SK-N-SH treated with all-trans-retinoic acid at 6 μM for 48 hours (cell line): ENCODE measurements at regions not wholly inside any gene's neighbourhood (a gene's known extent, or its start where the extent isn't known, plus 50 kb on each side); places are given as distances from the start of the nearest gene placed in this dataset.

Experiments
- ATAC-seq: fragments of 200-7000 bp; cut with Tn5 transposase; 3 replicates; pipeline ENCODE4 v1.9.1; 2020; ENCODE audit warnings: mild to moderate bottlenecking, moderate library complexity
- ARNTL ChIP-seq: fragments of 450-650 bp; formaldehyde crosslinking; IDR thresholded peaks from 2 replicates; pipeline ENCODE4 v1.5.0; 2020; ENCODE audit warnings: low read depth, mild to moderate bottlenecking, moderate library complexity, borderline replicate concordance
- BACH2 ChIP-seq: fragments of 250-450 bp; sonication (Bioruptor Pico); IDR thresholded peaks from 2 replicates; pipeline ENCODE4 v1.9.0; 2021; ENCODE audit warnings: mild to moderate bottlenecking, borderline replicate concordance
- CREB5 ChIP-seq: fragments of 250-450 bp; sonication (Bioruptor Pico); IDR thresholded peaks from 2 replicates; pipeline ENCODE4 v1.5.1; 2020; ENCODE audit warnings: low read depth, mild to moderate bottlenecking, moderate library complexity
- CSDC2 ChIP-seq: fragments of 250-450 bp; sonication (Bioruptor Pico); IDR thresholded peaks from 2 replicates; pipeline ENCODE4 v1.5.0; 2020; ENCODE audit warnings: mild to moderate bottlenecking, moderate library complexity
- CSRNP3 ChIP-seq: fragments of 250-450 bp; sonication (Bioruptor Pico); IDR thresholded peaks from 2 replicates; pipeline ENCODE4 v1.5.1; 2021; ENCODE audit warnings: mild to moderate bottlenecking, moderate library complexity
- ESRRG ChIP-seq: fragments of 250-450 bp; sonication (Bioruptor Pico); IDR thresholded peaks from 2 replicates; pipeline ENCODE4 v1.6.1; 2021; ENCODE audit warnings: mild to moderate bottlenecking
- GLIS3 ChIP-seq: fragments of 250-450 bp; sonication (Bioruptor Pico); IDR thresholded peaks from 2 replicates; pipeline ENCODE4 v1.5.0; 2020; ENCODE audit warnings: mild to moderate bottlenecking, moderate library complexity
- ISL1 ChIP-seq: fragments of 250-450 bp; sonication (Bioruptor Pico); IDR thresholded peaks from 2 replicates; pipeline ENCODE4 v2.1.2; 2022; ENCODE audit warnings: mild to moderate bottlenecking, moderate library complexity
- OSR1 ChIP-seq: fragments of 250-450 bp; sonication (Bioruptor Pico); IDR thresholded peaks from 2 replicates; pipeline ENCODE4 v1.8.0; 2022; ENCODE audit warnings: moderate library complexity, mild to moderate bottlenecking, inconsistent platforms
- PPARA ChIP-seq: fragments of 250-450 bp; sonication (Bioruptor Pico); IDR thresholded peaks from 2 replicates; pipeline ENCODE4 v1.5.0; 2020; ENCODE audit warnings: mild to moderate bottlenecking, borderline replicate concordance
- SNAI2 ChIP-seq: fragments of 250-450 bp; sonication (Bioruptor Pico); IDR thresholded peaks from 2 replicates; pipeline ENCODE4 v1.5.0; 2020; ENCODE audit warnings: mild to moderate bottlenecking, moderate library complexity
- TCF4 ChIP-seq: fragments of 250-450 bp; sonication (Bioruptor Pico); IDR thresholded peaks from 2 replicates; pipeline ENCODE4 v1.8.0; 2021; ENCODE audit warnings: mild to moderate bottlenecking, moderate library complexity, borderline replicate concordance
- TOX ChIP-seq: fragments of 250-450 bp; sonication (Bioruptor Pico); IDR thresholded peaks from 2 replicates; pipeline ENCODE4 v1.8.0; 2021; ENCODE audit warnings: mild to moderate bottlenecking, moderate library complexity, borderline replicate concordance
- TSHZ2 ChIP-seq: fragments of 250-450 bp; sonication (Bioruptor Pico); IDR thresholded peaks from 2 replicates; pipeline ENCODE4 v1.5.0; 2020; ENCODE audit warnings: mild to moderate bottlenecking, moderate library complexity
- ZC3H10 ChIP-seq: fragments of 250-450 bp; sonication (Bioruptor Pico); IDR thresholded peaks from 2 replicates; pipeline ENCODE4 v1.5.1; 2021; ENCODE audit warnings: mild to moderate bottlenecking, moderate library complexity
- ZFP3 ChIP-seq: fragments of 250-450 bp; sonication (Bioruptor Pico); IDR thresholded peaks from 2 replicates; pipeline ENCODE4 v1.5.0; 2020; ENCODE audit warnings: mild to moderate bottlenecking, moderate library complexity
- ZFP30 ChIP-seq: fragments of 450-650 bp; formaldehyde crosslinking; IDR thresholded peaks from 2 replicates; pipeline ENCODE4 v1.5.0; 2022; ENCODE audit warnings: mild to moderate bottlenecking, moderate library complexity
- ZNF565 ChIP-seq: fragments of 450-650 bp; formaldehyde crosslinking; conservative IDR thresholded peaks from 2 replicates; pipeline ENCODE4 v1.5.0; 2020; ENCODE audit warnings: low read depth, mild to moderate bottlenecking, moderate library complexity
- ZNF70 ChIP-seq: fragments of 450-650 bp; formaldehyde crosslinking; IDR thresholded peaks from 2 replicates; pipeline ENCODE4 v1.5.0; 2020; ENCODE audit warnings: mild to moderate bottlenecking, moderate library complexity
- ZNF8 ChIP-seq: fragments of 450-650 bp; formaldehyde crosslinking; IDR thresholded peaks from 2 replicates; pipeline ENCODE4 v1.5.0; 2020; ENCODE audit warnings: mild to moderate bottlenecking, moderate library complexity
- TF ChIP-seq, protein P1 (sequence below): fragments of 250-450 bp; sonication (Bioruptor Pico); IDR thresholded peaks from 2 replicates; pipeline ENCODE4 v1.8.0; 2020; ENCODE audit warnings: mild to moderate bottlenecking, moderate library complexity, borderline replicate concordance
- TF ChIP-seq, protein P2 (sequence below): fragments of 250-450 bp; sonication (Bioruptor Pico); IDR thresholded peaks from 2 replicates; pipeline ENCODE4 v1.8.0; 2021; ENCODE audit warnings: low read depth, mild to moderate bottlenecking, moderate library complexity, borderline replicate concordance

- TF ChIP-seq PPARA (CRISPR knock-in tag) = no peak
- TF ChIP-seq TCF4 (CRISPR knock-in tag) = no peak
- TF ChIP-seq ZNF70 (CRISPR knock-in tag) = no peak
- no peak for TF ChIP-seq GLIS3 (CRISPR knock-in tag)
- TF ChIP-seq ZFP30 (CRISPR knock-in tag) = no peak
- TF ChIP-seq CSDC2 = no peak
- TF ChIP-seq ARNTL = no peak
- no peak for ATAC-seq
Observed at GRCh38 chr18:41036346-41036745, 918.7 kb upstream of the PIK3C3 start.

DNA sequence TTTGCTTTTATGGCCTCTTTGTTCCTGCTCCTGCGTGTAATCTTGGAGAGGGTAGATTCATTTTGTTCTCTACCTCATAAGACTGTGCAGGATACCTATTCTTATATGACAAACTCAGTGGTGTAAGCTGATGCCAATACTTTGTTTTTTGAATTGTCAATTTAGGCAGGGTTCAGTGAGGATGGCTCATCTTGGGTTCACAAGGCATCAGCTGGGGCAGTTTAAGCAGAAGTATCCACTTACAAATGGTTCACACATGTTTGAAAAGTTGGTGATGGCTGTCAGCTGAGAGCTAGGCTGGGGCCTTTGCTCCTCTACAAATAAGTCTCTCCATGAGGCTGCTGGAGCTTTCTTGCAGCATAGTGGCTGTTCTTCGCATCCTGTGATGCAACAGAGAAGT lies 920.6 kb upstream of the PIK3C3 start:
- TF ChIP-seq ZFP3 (CRISPR knock-in tag) (no peak), BACH2 (CRISPR knock-in tag) (no peak), PPARA (CRISPR knock-in tag) (no peak), CSRNP3 (CRISPR knock-in tag) (no peak), TOX (CRISPR knock-in tag) (no peak), TSHZ2 (no peak), ZNF8 (CRISPR knock-in tag) (no peak), ZC3H10 (CRISPR knock-in tag) (no peak), OSR1 (no peak), ESRRG (CRISPR knock-in tag) (no peak), GLIS3 (CRISPR knock-in tag) (no peak), ZNF70 (CRISPR knock-in tag) (no peak), ZNF565 (CRISPR knock-in tag) (no peak), ARNTL (no peak), CREB5 (CRISPR knock-in tag) (no peak), ISL1 (CRISPR knock-in tag) (no peak)
- TF ChIP-seq, protein P1, sequence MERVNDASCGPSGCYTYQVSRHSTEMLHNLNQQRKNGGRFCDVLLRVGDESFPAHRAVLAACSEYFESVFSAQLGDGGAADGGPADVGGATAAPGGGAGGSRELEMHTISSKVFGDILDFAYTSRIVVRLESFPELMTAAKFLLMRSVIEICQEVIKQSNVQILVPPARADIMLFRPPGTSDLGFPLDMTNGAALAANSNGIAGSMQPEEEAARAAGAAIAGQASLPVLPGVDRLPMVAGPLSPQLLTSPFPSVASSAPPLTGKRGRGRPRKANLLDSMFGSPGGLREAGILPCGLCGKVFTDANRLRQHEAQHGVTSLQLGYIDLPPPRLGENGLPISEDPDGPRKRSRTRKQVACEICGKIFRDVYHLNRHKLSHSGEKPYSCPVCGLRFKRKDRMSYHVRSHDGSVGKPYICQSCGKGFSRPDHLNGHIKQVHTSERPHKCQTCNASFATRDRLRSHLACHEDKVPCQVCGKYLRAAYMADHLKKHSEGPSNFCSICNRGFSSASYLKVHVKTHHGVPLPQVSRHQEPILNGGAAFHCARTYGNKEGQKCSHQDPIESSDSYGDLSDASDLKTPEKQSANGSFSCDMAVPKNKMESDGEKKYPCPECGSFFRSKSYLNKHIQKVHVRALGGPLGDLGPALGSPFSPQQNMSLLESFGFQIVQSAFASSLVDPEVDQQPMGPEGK (CRISPR knock-in tag) = no peak
- TF ChIP-seq, protein P2, sequence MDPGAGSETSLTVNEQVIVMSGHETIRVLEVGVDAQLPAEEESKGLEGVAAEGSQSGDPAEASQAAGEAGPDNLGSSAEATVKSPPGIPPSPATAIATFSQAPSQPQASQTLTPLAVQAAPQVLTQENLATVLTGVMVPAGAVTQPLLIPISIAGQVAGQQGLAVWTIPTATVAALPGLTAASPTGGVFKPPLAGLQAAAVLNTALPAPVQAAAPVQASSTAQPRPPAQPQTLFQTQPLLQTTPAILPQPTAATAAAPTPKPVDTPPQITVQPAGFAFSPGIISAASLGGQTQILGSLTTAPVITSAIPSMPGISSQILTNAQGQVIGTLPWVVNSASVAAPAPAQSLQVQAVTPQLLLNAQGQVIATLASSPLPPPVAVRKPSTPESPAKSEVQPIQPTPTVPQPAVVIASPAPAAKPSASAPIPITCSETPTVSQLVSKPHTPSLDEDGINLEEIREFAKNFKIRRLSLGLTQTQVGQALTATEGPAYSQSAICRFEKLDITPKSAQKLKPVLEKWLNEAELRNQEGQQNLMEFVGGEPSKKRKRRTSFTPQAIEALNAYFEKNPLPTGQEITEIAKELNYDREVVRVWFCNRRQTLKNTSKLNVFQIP = no peak
- no peak for ATAC-seq

GRCh38 chr18:41025666-41026065 lies 929.4 kb upstream of the PIK3C3 start:
- ATAC-seq = no peak
- TF ChIP-seq BACH2 (CRISPR knock-in tag) (no peak), CSDC2 (no peak), TSHZ2 (no peak), PPARA (CRISPR knock-in tag) (no peak), ZFP3 (CRISPR knock-in tag) (no peak), ZNF70 (CRISPR knock-in tag) (no peak), ZNF565 (CRISPR knock-in tag) (no peak), ZC3H10 (CRISPR knock-in tag) (no peak), ARNTL (no peak), TOX (CRISPR knock-in tag) (no peak), ZNF8 (CRISPR knock-in tag) (no peak), SNAI2 (CRISPR knock-in tag) (no peak), CREB5 (CRISPR knock-in tag) (no peak)
- TF ChIP-seq, protein P1 (CRISPR knock-in tag) = no peak
